ENCODE measurements at regions not wholly inside any gene's neighbourhood (a gene's known extent, or its start where the extent isn't known, plus 50 kb on each side); places are given as distances from the start of the nearest gene placed in this dataset.

GRCh38 chr6:19435755-19436154 lies 401.4 kb upstream of the ID4 start:
- no peaks in the 10 kb centered on the region for H3K36me3 ChIP-seq (ENCODE audit: insufficient read depth, low read length)
- 100% methylated on average over 1 of the region's 3 CpGs for WGBS
- no peaks in the 10 kb centered on the region for H3K9me3 ChIP-seq (ENCODE audit: insufficient read depth, low read depth, low read length)
- H3K27ac ChIP-seq (ENCODE audit: low read depth, low read length) = no peak overlapping the region
- no peaks in the 10 kb centered on the region; the same call in 1 of the 2 replicates for H3K4me1 ChIP-seq (ENCODE audit: insufficient read depth, low read length)
- no peaks in the 10 kb centered on the region for H3K27me3 ChIP-seq (ENCODE audit: insufficient read depth, low read length)
- no peak overlapping the region for H3K4me3 ChIP-seq (ENCODE audit: low read length)
- no peak overlapping the region for H3K9ac ChIP-seq (ENCODE audit: low read depth, low read length)

GRCh38 chr6:19438566-19439353 lies 398.4 kb upstream of the ID4 start:
- Histone ChIP-seq H3K36me3 (ENCODE audit: insufficient read depth, low read length) (no peaks in the 10 kb centered on the region), H3K9me3 (ENCODE audit: insufficient read depth, low read depth, low read length) (no peaks in the 10 kb centered on the region), H3K9ac (ENCODE audit: low read depth, low read length) (no peak overlapping the region), H3K27ac (ENCODE audit: low read depth, low read length) (no peak overlapping the region), H3K27me3 (ENCODE audit: insufficient read depth, low read length) (no peaks in the 10 kb centered on the region), H3K4me3 (ENCODE audit: low read length) (no peak overlapping the region), H3K4me1 (ENCODE audit: insufficient read depth, low read length) (no peaks in the 10 kb centered on the region)
- 94% methylated on average over 7 of the region's 8 CpGs for WGBS

GRCh38 chr6:19440531-19440930 lies 396.6 kb upstream of the ID4 start:
- H3K27me3 ChIP-seq (ENCODE audit: insufficient read depth, low read length) = no peaks in the 10 kb centered on the region
- 92% methylated on average over 3 of the region's 3 CpGs for WGBS
- no peaks in the 10 kb centered on the region for H3K4me1 ChIP-seq (ENCODE audit: insufficient read depth, low read length)
- H3K9ac ChIP-seq (ENCODE audit: low read depth, low read length) = no peak overlapping the region
- H3K27ac ChIP-seq (ENCODE audit: low read depth, low read length) = no peak overlapping the region
- no peaks in the 10 kb centered on the region for H3K36me3 ChIP-seq (ENCODE audit: insufficient read depth, low read length)
- no peak overlapping the region for H3K4me3 ChIP-seq (ENCODE audit: low read length)
- H3K9me3 ChIP-seq (ENCODE audit: insufficient read depth, low read depth, low read length) = no peaks in the 10 kb centered on the region

GRCh38 chr6:19443411-19443810 lies 393.8 kb upstream of the ID4 start:
- Histone ChIP-seq H3K4me1 (ENCODE audit: insufficient read depth, low read length) (no peaks in the 10 kb centered on the region), H3K27ac (ENCODE audit: low read depth, low read length) (no peak overlapping the region), H3K4me3 (ENCODE audit: low read length) (no peak overlapping the region), H3K36me3 (ENCODE audit: insufficient read depth, low read length) (no peaks in the 10 kb centered on the region), H3K27me3 (ENCODE audit: insufficient read depth, low read length) (no peaks in the 10 kb centered on the region), H3K9ac (ENCODE audit: low read depth, low read length) (no peak overlapping the region), H3K9me3 (ENCODE audit: insufficient read depth, low read depth, low read length) (no peaks in the 10 kb centered on the region)
- 93% methylated on average over 3 of the region's 3 CpGs for WGBS

- Histone ChIP-seq H3K9ac (ENCODE audit: low read depth, low read length) (no peak overlapping the region), H3K4me3 (ENCODE audit: low read length) (no peak overlapping the region), H3K4me1 (ENCODE audit: insufficient read depth, low read length) (no peaks in the 10 kb centered on the region), H3K9me3 (ENCODE audit: insufficient read depth, low read depth, low read length) (no peaks in the 10 kb centered on the region), H3K27me3 (ENCODE audit: insufficient read depth, low read length) (no peaks in the 10 kb centered on the region), H3K36me3 (ENCODE audit: insufficient read depth, low read length) (no peaks in the 10 kb centered on the region), H3K27ac (ENCODE audit: low read depth, low read length) (no peak overlapping the region)
- 88% methylated on average over 3 of the region's 4 CpGs for WGBS
Observed at GRCh38 chr6:19444041-19444440, 393.1 kb upstream of the ID4 start.

GRCh38 chr6:19444481-19444880 lies 392.7 kb upstream of the ID4 start:
- Histone ChIP-seq H3K4me3 (ENCODE audit: low read length) (no peak overlapping the region), H3K4me1 (ENCODE audit: insufficient read depth, low read length) (no peaks in the 10 kb centered on the region), H3K27ac (ENCODE audit: low read depth, low read length) (no peak overlapping the region), H3K36me3 (ENCODE audit: insufficient read depth, low read length) (no peaks in the 10 kb centered on the region), H3K9me3 (ENCODE audit: insufficient read depth, low read depth, low read length) (no peaks in the 10 kb centered on the region), H3K9ac (ENCODE audit: low read depth, low read length) (no peak overlapping the region), H3K27me3 (ENCODE audit: insufficient read depth, low read length) (no peaks in the 10 kb centered on the region)
- WGBS = 89% methylated on average over 1 of the region's 1 CpG

GRCh38 chr6:19446570-19446969 lies 390.6 kb upstream of the ID4 start:
- no peaks in the 10 kb centered on the region for H3K27me3 ChIP-seq (ENCODE audit: insufficient read depth, low read length)
- H3K9me3 ChIP-seq (ENCODE audit: insufficient read depth, low read depth, low read length) = no peaks in the 10 kb centered on the region
- no peaks in the 10 kb centered on the region for H3K4me1 ChIP-seq (ENCODE audit: insufficient read depth, low read length)
- no peak overlapping the region for H3K4me3 ChIP-seq (ENCODE audit: low read length)
- no peaks in the 10 kb centered on the region for H3K36me3 ChIP-seq (ENCODE audit: insufficient read depth, low read length)
- no peak overlapping the region for H3K9ac ChIP-seq (ENCODE audit: low read depth, low read length)
- WGBS = 100% methylated on average over 1 of the region's 3 CpGs
- no peak overlapping the region for H3K27ac ChIP-seq (ENCODE audit: low read depth, low read length)

- Histone ChIP-seq H3K4me1 (ENCODE audit: insufficient read depth, low read length) (0 out of 2 replicates have a peak, but pooled peaks cover 6% of the 10 kb centered on the region), H3K9me3 (ENCODE audit: insufficient read depth, low read depth, low read length) (no peaks in the 10 kb centered on the region), H3K36me3 (ENCODE audit: insufficient read depth, low read length) (no peaks in the 10 kb centered on the region), H3K9ac (ENCODE audit: low read depth, low read length) (no peak overlapping the region), H3K4me3 (ENCODE audit: low read length) (no peak overlapping the region), H3K27me3 (ENCODE audit: insufficient read depth, low read length) (no peaks in the 10 kb centered on the region), H3K27ac (ENCODE audit: low read depth, low read length) (no peak overlapping the region)
- WGBS = 94% methylated on average over 1 of the region's 1 CpG
Observed at GRCh38 chr6:19450651-19451050, 386.5 kb upstream of the ID4 start.

- no peaks in the 10 kb centered on the region for H3K36me3 ChIP-seq (ENCODE audit: insufficient read depth, low read length)
Observed at GRCh38 chr6:19452495-19452894, 384.7 kb upstream of the ID4 start.

GRCh38 chr6:19454001-19454720 lies 383.0 kb upstream of the ID4 start:
- Histone ChIP-seq H3K4me1 (ENCODE audit: insufficient read depth, low read length) (0 out of 2 replicates have a peak, but pooled peaks cover 6% of the 10 kb centered on the region), H3K36me3 (ENCODE audit: insufficient read depth, low read length) (no peaks in the 10 kb centered on the region), H3K27ac (ENCODE audit: low read depth, low read length) (no peak overlapping the region), H3K9me3 (ENCODE audit: insufficient read depth, low read depth, low read length) (no peaks in the 10 kb centered on the region), H3K9ac (ENCODE audit: low read depth, low read length) (no peak overlapping the region), H3K27me3 (ENCODE audit: insufficient read depth, low read length) (no peaks in the 10 kb centered on the region), H3K4me3 (ENCODE audit: low read length) (no peak overlapping the region)
- 96% methylated on average over 3 of the region's 3 CpGs for WGBS

More at GRCh38 chr6:19452495-19452894, 384.7 kb upstream of the ID4 start:
- Histone ChIP-seq H3K9me3 (ENCODE audit: insufficient read depth, low read depth, low read length) (no peaks in the 10 kb centered on the region), H3K27ac (ENCODE audit: low read depth, low read length) (no peak overlapping the region), H3K4me3 (ENCODE audit: low read length) (no peak overlapping the region), H3K27me3 (ENCODE audit: insufficient read depth, low read length) (no peaks in the 10 kb centered on the region), H3K4me1 (ENCODE audit: insufficient read depth, low read length) (0 out of 2 replicates have a peak, but pooled peaks cover 6% of the 10 kb centered on the region), H3K9ac (ENCODE audit: low read depth, low read length) (no peak overlapping the region)
- WGBS = no CpG with 5 or more reads among the region's 1 CpG

GRCh38 chr6:19454721-19455392 lies 382.3 kb upstream of the ID4 start:
- Histone ChIP-seq H3K4me1 (ENCODE audit: insufficient read depth, low read length) (0 out of 2 replicates have a peak, but pooled peaks cover 6% of the 10 kb centered on the region), H3K9ac (ENCODE audit: low read depth, low read length) (no peak overlapping the region), H3K9me3 (ENCODE audit: insufficient read depth, low read depth, low read length) (no peaks in the 10 kb centered on the region), H3K27ac (ENCODE audit: low read depth, low read length) (no peak overlapping the region), H3K4me3 (ENCODE audit: low read length) (no peak overlapping the region), H3K36me3 (ENCODE audit: insufficient read depth, low read length) (no peaks in the 10 kb centered on the region), H3K27me3 (ENCODE audit: insufficient read depth, low read length) (no peaks in the 10 kb centered on the region)
- WGBS = 100% methylated on average over 2 of the region's 2 CpGs

All from HUES64 (cell line).